ENCODE measurements at regions not wholly inside any gene's neighbourhood (a gene's known extent, or its start where the extent isn't known, plus 50 kb on each side); places are given as distances from the start of the nearest gene placed in this dataset.

DNA sequence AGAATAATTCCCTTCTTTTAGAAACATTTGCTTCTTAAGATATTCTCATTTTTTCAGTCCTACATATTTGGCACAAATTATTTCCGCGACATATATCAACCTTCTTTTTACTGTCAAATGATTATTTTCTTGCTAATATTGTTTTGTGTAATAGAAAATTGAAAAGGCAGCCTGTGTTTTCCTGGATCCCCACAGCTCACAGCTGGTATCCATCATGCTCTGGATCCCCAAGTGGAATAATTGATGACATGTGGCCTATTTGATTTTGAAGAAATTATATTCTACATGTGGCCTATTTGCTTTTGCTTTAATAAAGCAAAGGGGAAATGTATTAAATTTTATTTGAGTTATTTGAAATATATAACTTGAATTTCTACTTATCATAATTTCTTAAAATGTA lies 199.4 kb upstream of the LUZP2 start:
- DNase-seq (ENCODE audit: low read depth), result no peak
- no peak overlapping the region for H3K4me3 ChIP-seq (replicated peaks; ENCODE audit: low read depth, low read length)
- TF ChIP-seq CTCF (IDR thresholded peaks at IDR 0.05; ENCODE audit: low read length, missing control alignments), result no peak

GRCh38 chr11:24298146-24298545 lies 198.7 kb upstream of the LUZP2 start:
- DNase-seq (ENCODE audit: low read depth), result peak; percentile 8
- H3K4me3 ChIP-seq (replicated peaks; ENCODE audit: low read depth, low read length), result no peak overlapping the region
- TF ChIP-seq CTCF (IDR thresholded peaks at IDR 0.05; ENCODE audit: low read length, missing control alignments), result no peak

DNA sequence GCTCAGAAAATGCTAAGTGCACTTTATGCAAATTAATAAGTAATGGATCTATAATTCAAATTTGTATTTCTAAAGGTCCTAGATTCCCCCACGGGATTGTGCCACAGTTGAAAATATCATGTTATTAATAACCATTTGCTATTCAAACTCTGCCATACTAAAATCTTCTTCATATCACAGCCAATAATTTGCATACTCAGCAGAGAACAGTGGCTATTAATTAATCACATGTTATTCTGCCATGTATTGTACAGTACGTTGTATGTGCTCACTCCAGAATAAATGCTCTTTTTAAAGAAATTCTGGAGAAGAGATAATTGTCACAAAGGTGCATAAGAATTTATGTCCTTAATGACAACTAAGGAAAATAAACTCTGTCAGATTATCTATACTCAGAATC lies 184.9 kb upstream of the LUZP2 start:
- no peak for DNase-seq (ENCODE audit: low read depth)
- H3K4me3 ChIP-seq (replicated peaks; ENCODE audit: low read depth, low read length), result no peak overlapping the region
- no peak for TF ChIP-seq CTCF (IDR thresholded peaks at IDR 0.05; ENCODE audit: low read length, missing control alignments)

DNA sequence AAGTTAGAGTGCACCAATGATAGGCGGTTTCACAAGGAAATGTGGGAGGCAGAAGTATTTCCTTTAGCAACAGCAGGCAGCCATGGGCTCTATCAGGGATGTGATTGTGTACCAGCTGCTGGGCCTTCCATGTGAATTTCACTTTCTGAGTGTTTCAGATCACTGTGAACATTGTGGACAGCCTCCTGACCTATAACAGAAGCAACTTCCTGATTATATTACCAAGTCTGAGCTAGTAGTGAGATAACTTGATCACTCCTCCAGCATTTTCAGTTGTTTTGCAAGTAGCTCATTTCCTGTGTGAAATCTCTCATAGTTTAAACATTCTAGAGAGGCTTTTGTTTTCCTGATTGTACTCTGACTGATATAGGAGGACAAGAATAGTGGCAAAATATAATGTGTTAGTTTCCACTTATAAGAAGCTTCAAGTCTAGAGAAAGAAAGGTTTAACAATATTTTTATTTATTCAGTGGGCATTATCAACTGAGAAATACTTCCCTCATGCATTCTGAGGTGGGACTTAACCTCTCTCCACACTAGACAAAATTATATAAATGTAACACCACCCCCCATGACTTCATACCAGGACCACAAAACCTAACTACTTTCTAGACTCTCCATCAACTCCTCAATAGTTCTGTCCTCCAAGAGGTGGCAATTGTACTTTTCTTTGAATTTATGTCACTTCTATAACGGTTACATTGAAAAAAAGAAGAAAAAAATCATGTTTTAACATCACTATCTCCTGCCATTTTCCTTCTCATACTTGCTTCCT lies 184.2 kb upstream of the LUZP2 start:
- TF ChIP-seq CTCF (IDR thresholded peaks at IDR 0.05; ENCODE audit: low read length, missing control alignments), result no peak
- DNase-seq (ENCODE audit: low read depth), result peak; percentile 98
- no peak overlapping the region for H3K4me3 ChIP-seq (replicated peaks; ENCODE audit: low read depth, low read length)

DNA sequence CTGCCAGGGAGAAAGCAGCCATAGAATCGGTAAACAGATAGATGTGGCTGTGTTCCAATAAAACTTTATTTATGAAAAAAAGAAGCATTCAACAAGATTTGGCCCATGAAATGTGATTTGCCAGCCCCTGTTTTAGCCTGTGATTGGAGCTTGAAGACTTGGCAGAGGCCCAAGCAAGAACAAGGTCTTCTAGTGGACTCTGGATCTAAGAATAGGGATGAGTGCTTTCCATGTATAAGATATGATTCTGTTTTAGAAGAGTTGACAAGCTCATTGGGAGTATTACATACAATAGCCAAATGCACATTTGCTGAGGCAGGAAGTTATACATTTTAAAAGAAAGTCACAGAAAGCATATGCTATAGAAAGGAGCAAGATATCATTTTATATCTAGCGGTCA lies 175.6 kb upstream of the LUZP2 start:
- DNase-seq (ENCODE audit: low read depth), result no peak
- no peak for TF ChIP-seq CTCF (IDR thresholded peaks at IDR 0.05; ENCODE audit: low read length, missing control alignments)
- H3K4me3 ChIP-seq (replicated peaks; ENCODE audit: low read depth, low read length), result no peak overlapping the region

DNA sequence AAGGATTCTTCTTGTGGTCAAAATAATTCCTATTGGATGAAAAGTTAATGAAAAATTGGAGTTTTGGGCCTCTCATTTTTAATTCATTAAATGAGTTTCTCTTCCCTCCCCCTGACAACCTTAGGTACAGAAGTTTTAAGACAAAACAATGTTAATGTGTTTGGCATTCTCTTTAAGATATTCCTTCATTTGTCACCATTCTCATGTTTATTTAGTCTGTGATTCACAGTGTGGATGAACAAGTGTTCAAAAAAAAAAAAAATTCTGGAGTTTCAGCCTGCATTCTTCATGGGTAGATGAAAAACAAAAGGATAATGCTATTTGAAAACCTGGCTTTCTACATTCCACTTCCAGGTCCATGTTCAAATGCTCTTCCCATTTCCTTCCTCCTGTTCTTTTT lies 172.6 kb upstream of the LUZP2 start:
- H3K4me3 ChIP-seq (replicated peaks; ENCODE audit: low read depth, low read length), result no peak overlapping the region
- no peak for TF ChIP-seq CTCF (IDR thresholded peaks at IDR 0.05; ENCODE audit: low read length, missing control alignments)
- DNase-seq (ENCODE audit: low read depth), result peak; percentile 2

DNA sequence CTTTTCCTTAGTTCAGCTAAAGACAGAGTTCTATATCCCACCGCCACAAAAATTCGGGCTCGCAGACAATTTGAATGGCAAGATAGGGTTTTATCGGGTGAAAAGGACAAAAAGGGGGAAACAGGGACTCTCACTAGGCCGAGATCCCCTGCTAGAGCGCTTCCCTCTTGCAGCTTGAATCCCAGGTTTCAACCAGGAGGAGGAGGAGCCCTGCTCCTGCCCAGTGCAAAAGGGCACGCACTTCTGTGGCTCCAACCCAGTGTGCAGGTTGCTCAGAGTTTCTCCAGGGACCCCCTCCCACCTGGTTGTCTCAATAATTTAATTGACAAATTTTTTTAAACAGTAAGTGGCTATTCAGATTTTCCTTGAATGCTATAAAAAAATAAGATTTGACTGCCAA lies 152.6 kb upstream of the LUZP2 start:
- no peak overlapping the region for H3K4me3 ChIP-seq (replicated peaks; ENCODE audit: low read depth, low read length)
- DNase-seq (ENCODE audit: low read depth), result no peak
- no peak for TF ChIP-seq CTCF (IDR thresholded peaks at IDR 0.05; ENCODE audit: low read length, missing control alignments)

All from fibroblast of pulmonary artery (primary cell).